ENCODE measurements at regions not wholly inside any gene's neighbourhood (a gene's known extent, or its start where the extent isn't known, plus 50 kb on each side); places are given as distances from the start of the nearest gene placed in this dataset.
"Not testable (repeated sequence)": the region's sequence is repeated elsewhere in the genome, so short reads cannot be mapped to it uniquely, and the experiment has no call there.

- Histone ChIP-seq H4K20me1 (no peaks in the 10 kb centered on the region), H3K27me3 (no peaks in the 10 kb centered on the region), H3K4me3 (no peak overlapping the region), H3K9ac (no peak overlapping the region), H3K36me3 (no peaks in the 10 kb centered on the region), H3K4me1 (no peaks in the 10 kb centered on the region), H3K9me3 (no peaks in the 10 kb centered on the region), H3K4me2 (no peak overlapping the region), H3K27ac (no peak overlapping the region)
- no peak for TF ChIP-seq Cebpa-rat (IDR thresholded peaks at IDR 0.05)
These were observed 469.6 kb upstream of the NRG3 start for GRCh38 chr10:81405399-81405798.

- H3K4me1 ChIP-seq, result no peaks in the 10 kb centered on the region
- no peaks in the 10 kb centered on the region for H3K27me3 ChIP-seq
- H4K20me1 ChIP-seq, result no peaks in the 10 kb centered on the region
- TF ChIP-seq Cebpa-rat (IDR thresholded peaks at IDR 0.05), result no peak
- no peak overlapping the region for H3K4me3 ChIP-seq
- no peaks in the 10 kb centered on the region for H3K9me3 ChIP-seq
- H3K27ac ChIP-seq, result no peak overlapping the region
- H3K9ac ChIP-seq, result no peak overlapping the region
- H3K4me2 ChIP-seq, result no peak overlapping the region
- no peaks in the 10 kb centered on the region for H3K36me3 ChIP-seq
These were observed 461.0 kb upstream of the NRG3 start for GRCh38 chr10:81414038-81414437.

GRCh38 chr10:81426722-81427121, 448.3 kb upstream of the NRG3 start:
- H3K36me3 ChIP-seq, result no peaks in the 10 kb centered on the region
- H3K27me3 ChIP-seq, result no peaks in the 10 kb centered on the region
- H3K9me3 ChIP-seq, result no peaks in the 10 kb centered on the region
- no peaks in the 10 kb centered on the region for H3K4me1 ChIP-seq
- no peaks in the 10 kb centered on the region for H4K20me1 ChIP-seq
- no peak overlapping the region for H3K27ac ChIP-seq
- H3K9ac ChIP-seq, result no peak overlapping the region
- no peak overlapping the region for H3K4me2 ChIP-seq
- H3K4me3 ChIP-seq, result no peak overlapping the region
- no peak for TF ChIP-seq Cebpa-rat (IDR thresholded peaks at IDR 0.05)

GRCh38 chr10:81428456-81429134, 446.4 kb upstream of the NRG3 start:
- no peaks in the 10 kb centered on the region for H3K27me3 ChIP-seq
- H4K20me1 ChIP-seq, result no peaks in the 10 kb centered on the region
- no peak for TF ChIP-seq Cebpa-rat (IDR thresholded peaks at IDR 0.05)
- no peaks in the 10 kb centered on the region for H3K36me3 ChIP-seq
- no peak overlapping the region for H3K27ac ChIP-seq
- H3K9me3 ChIP-seq, result no peaks in the 10 kb centered on the region
- H3K9ac ChIP-seq, result no peak overlapping the region
- H3K4me3 ChIP-seq, result no peak overlapping the region
- H3K4me1 ChIP-seq, result no peaks in the 10 kb centered on the region
- H3K4me2 ChIP-seq, result no peak overlapping the region

- Histone ChIP-seq H4K20me1 (no peaks in the 10 kb centered on the region), H3K27ac (no peak overlapping the region), H3K4me1 (no peaks in the 10 kb centered on the region), H3K27me3 (no peaks in the 10 kb centered on the region), H3K9ac (no peak overlapping the region), H3K9me3 (no peaks in the 10 kb centered on the region), H3K4me3 (no peak overlapping the region), H3K4me2 (no peak overlapping the region), H3K36me3 (no peaks in the 10 kb centered on the region)
- no peak for TF ChIP-seq Cebpa-rat (IDR thresholded peaks at IDR 0.05)
These were observed 435.5 kb upstream of the NRG3 start for GRCh38 chr10:81439445-81439844.

- not testable (repeated sequence) for H3K27me3 ChIP-seq, H3K4me1 ChIP-seq, H4K20me1 ChIP-seq, H3K4me2 ChIP-seq, H3K9ac ChIP-seq, H3K4me3 ChIP-seq, H3K27ac ChIP-seq, H3K9me3 ChIP-seq, H3K36me3 ChIP-seq
These were observed 433.4 kb upstream of the NRG3 start for GRCh38 chr10:81441624-81442023.

- TF ChIP-seq Cebpa-rat (IDR thresholded peaks at IDR 0.05), result no peak
- H3K4me1 ChIP-seq, result no peaks in the 10 kb centered on the region
- H3K36me3 ChIP-seq, result no peaks in the 10 kb centered on the region
These were observed 430.6 kb upstream of the NRG3 start for GRCh38 chr10:81444242-81444929.

GRCh38 chr10:81450651-81451050, 424.3 kb upstream of the NRG3 start:
- Histone ChIP-seq H3K9me3 (no peaks in the 10 kb centered on the region), H3K4me2 (no peak overlapping the region), H3K27ac (no peak overlapping the region), H4K20me1 (no peaks in the 10 kb centered on the region), H3K27me3 (no peaks in the 10 kb centered on the region), H3K9ac (no peak overlapping the region), H3K4me1 (no peaks in the 10 kb centered on the region), H3K36me3 (no peaks in the 10 kb centered on the region), H3K4me3 (no peak overlapping the region)
- TF ChIP-seq Cebpa-rat (IDR thresholded peaks at IDR 0.05), result no peak

More at GRCh38 chr10:81444242-81444929, 430.6 kb upstream of the NRG3 start:
- Histone ChIP-seq H3K9ac (no peak overlapping the region), H3K27ac (no peak overlapping the region), H3K27me3 (no peaks in the 10 kb centered on the region), H3K4me2 (no peak overlapping the region), H3K4me3 (no peak overlapping the region), H3K9me3 (no peaks in the 10 kb centered on the region), H4K20me1 (no peaks in the 10 kb centered on the region)

GRCh38 chr10:81472927-81473470, 402.0 kb upstream of the NRG3 start:
- Histone ChIP-seq H3K4me1 (no peaks in the 10 kb centered on the region), H3K36me3 (no peaks in the 10 kb centered on the region; the same call in 1 of the 2 replicates), H4K20me1 (no peaks in the 10 kb centered on the region), H3K9me3 (peaks cover 16% of the 10 kb centered on the region), H3K9ac (no peak overlapping the region), H3K27me3 (no peaks in the 10 kb centered on the region), H3K27ac (no peak overlapping the region), H3K4me2 (no peak overlapping the region), H3K4me3 (no peak overlapping the region)
- TF ChIP-seq Cebpa-rat (IDR thresholded peaks at IDR 0.05), result no peak

- peaks cover 16% of the 10 kb centered on the region for H3K9me3 ChIP-seq
- no peaks in the 10 kb centered on the region for H3K4me1 ChIP-seq
- H3K36me3 ChIP-seq, result no peaks in the 10 kb centered on the region; the same call in 1 of the 2 replicates
- no peak for TF ChIP-seq Cebpa-rat (IDR thresholded peaks at IDR 0.05)
- H3K4me3 ChIP-seq, result no peak overlapping the region
- no peak overlapping the region for H3K4me2 ChIP-seq
- H4K20me1 ChIP-seq, result no peaks in the 10 kb centered on the region
- no peaks in the 10 kb centered on the region for H3K27me3 ChIP-seq
- no peak overlapping the region for H3K9ac ChIP-seq
- H3K27ac ChIP-seq, result no peak overlapping the region
These were observed 401.2 kb upstream of the NRG3 start for GRCh38 chr10:81473755-81474154.
